ENCODE measurements at regions not wholly inside any gene's neighbourhood (a gene's known extent, or its start where the extent isn't known, plus 50 kb on each side); places are given as distances from the start of the nearest gene placed in this dataset.

DNA sequence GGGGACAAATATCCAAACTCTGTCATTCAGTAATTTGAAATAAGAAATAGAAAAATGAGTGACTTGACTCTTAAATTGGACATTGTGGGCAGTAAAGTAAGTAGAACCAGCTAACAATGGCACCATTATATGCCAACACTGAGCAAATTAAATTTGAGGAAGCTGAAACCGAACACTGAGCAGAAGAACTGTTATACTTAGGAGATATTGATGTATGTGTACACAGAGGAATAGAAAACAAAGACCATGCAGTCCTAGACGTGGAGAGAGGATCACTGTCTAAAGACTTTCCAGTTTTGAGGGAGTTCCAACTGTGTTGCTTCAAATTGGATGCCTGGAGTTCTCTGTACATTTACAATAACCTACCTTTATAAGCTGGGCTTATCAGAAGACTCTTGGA, 427.0 kb upstream of the EYS start:
- H3K4me1 ChIP-seq (ENCODE audit: insufficient read depth, low read length) = no peaks in the 10 kb centered on the region
- H3K27ac ChIP-seq (ENCODE audit: low read depth, low read length) = no peak overlapping the region
- intact Hi-C loops (cut with micrococcal nuclease) = no loop called here
- CTCF ChIA-PET (ENCODE audit: partially characterized antibody) = no interaction called here
- H3K27me3 ChIP-seq (ENCODE audit: insufficient read depth, low read length) = no peaks in the 10 kb centered on the region
- Mint-ChIP-seq H3K27ac (no peak overlapping the region), H3K4me1 (no peaks in the 10 kb centered on the region), H3K27me3 (no peaks in the 10 kb centered on the region), H3K9me3 (peaks cover 0 to 9% (median 2%) of the 10 kb centered on the region in 8 donors), H3K36me3 (no peaks in the 10 kb centered on the region), H3K4me3 (no peak overlapping the region)
- no peaks in the 10 kb centered on the region for H3K36me3 ChIP-seq (ENCODE audit: insufficient read depth, low read length)
- H3K4me3 ChIP-seq (ENCODE audit: low read length in 2 of 2) = no peak overlapping the region
- H3K9me3 ChIP-seq (ENCODE audit: control insufficient read depth in 1 of 2, low read length in 2 of 2) = no peaks in the 10 kb centered on the region
- no peak for DNase-seq
- POLR2A ChIA-PET (ENCODE audit: partially characterized antibody) = no interaction called here

DNA sequence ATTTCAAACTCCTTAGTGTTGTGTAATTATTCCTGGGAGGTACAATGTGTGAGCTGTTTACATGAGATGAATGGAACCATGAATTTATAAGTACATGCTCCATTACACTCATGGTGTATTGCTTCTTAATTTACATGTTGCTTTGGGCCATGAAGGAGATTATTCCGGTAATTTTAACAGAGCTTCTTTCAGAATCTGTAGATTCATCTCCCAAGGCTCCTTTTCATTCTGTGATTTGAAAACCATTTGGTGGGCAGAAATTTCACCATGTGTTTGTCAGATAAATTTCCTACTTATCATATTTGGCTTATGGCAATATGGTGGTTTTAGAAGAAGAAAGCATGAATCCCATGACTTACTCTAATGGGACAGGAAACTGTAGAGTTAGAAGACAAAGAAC, 421.6 kb upstream of the EYS start:
- Mint-ChIP-seq H3K27ac (no peak overlapping the region), H3K36me3 (no peaks in the 10 kb centered on the region), H3K9me3 (peaks cover 2 to 14% (median 6%) of the 10 kb centered on the region in 8 donors), H3K4me3 (no peak overlapping the region), H3K4me1 (no peaks in the 10 kb centered on the region), H3K27me3 (no peaks in the 10 kb centered on the region)
- ChIA-PET POLR2A (ENCODE audit: partially characterized antibody) (no interaction called here), CTCF (ENCODE audit: partially characterized antibody) (no interaction called here)
- intact Hi-C loops (cut with micrococcal nuclease) = no loop called here
- H3K4me3 ChIP-seq (ENCODE audit: low read length in 2 of 2) = no peak overlapping the region
- no peaks in the 10 kb centered on the region for H3K27me3 ChIP-seq (ENCODE audit: insufficient read depth, low read length)
- no peak for DNase-seq
- no peaks in the 10 kb centered on the region for H3K9me3 ChIP-seq (ENCODE audit: control insufficient read depth in 1 of 2, low read length in 2 of 2)
- no peaks in the 10 kb centered on the region for H3K4me1 ChIP-seq (ENCODE audit: insufficient read depth, low read length)
- no peak overlapping the region for H3K27ac ChIP-seq (ENCODE audit: low read depth, low read length)
- H3K36me3 ChIP-seq (ENCODE audit: insufficient read depth, low read length) = no peaks in the 10 kb centered on the region

DNA sequence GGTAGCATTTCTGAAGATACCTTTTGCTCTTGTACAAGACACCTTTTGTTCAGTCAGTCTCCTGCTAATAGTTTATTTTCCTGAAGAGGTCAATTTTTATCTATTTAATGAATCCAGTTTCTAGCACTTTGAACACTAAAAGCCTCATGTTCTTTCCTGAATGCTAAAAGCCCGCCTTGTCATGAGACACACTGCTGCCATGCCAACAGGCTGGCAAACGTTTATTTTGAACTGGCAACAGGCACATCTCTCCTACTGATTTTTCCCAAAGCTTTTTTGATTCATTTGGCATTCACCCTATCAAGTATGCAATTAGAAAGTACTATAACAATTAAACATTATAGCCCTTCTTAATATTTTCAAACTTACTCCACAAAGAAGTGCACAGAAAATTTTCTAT, 421.2 kb upstream of the EYS start:
- no peaks in the 10 kb centered on the region for H3K36me3 Mint-ChIP-seq
- no peak overlapping the region for H3K27ac ChIP-seq (ENCODE audit: low read depth, low read length)
- H3K4me3 ChIP-seq (ENCODE audit: low read length in 2 of 2) = no peak overlapping the region
- ChIA-PET POLR2A (ENCODE audit: partially characterized antibody) (no interaction called here), CTCF (ENCODE audit: partially characterized antibody) (no interaction called here)
- H3K4me3 Mint-ChIP-seq = no peak overlapping the region
- intact Hi-C loops (cut with micrococcal nuclease) = no loop called here
- no peaks in the 10 kb centered on the region for H3K4me1 ChIP-seq (ENCODE audit: insufficient read depth, low read length)
- H3K27ac Mint-ChIP-seq = no peak overlapping the region
- DNase-seq = no peak
- H3K9me3 ChIP-seq (ENCODE audit: control insufficient read depth in 1 of 2, low read length in 2 of 2) = no peaks in the 10 kb centered on the region
- H3K27me3 Mint-ChIP-seq = no peaks in the 10 kb centered on the region
- no peaks in the 10 kb centered on the region for H3K4me1 Mint-ChIP-seq
- peaks cover 2 to 14% (median 6%) of the 10 kb centered on the region in 8 donors for H3K9me3 Mint-ChIP-seq
- H3K27me3 ChIP-seq (ENCODE audit: insufficient read depth, low read length) = no peaks in the 10 kb centered on the region
- H3K36me3 ChIP-seq (ENCODE audit: insufficient read depth, low read length) = no peaks in the 10 kb centered on the region

DNA sequence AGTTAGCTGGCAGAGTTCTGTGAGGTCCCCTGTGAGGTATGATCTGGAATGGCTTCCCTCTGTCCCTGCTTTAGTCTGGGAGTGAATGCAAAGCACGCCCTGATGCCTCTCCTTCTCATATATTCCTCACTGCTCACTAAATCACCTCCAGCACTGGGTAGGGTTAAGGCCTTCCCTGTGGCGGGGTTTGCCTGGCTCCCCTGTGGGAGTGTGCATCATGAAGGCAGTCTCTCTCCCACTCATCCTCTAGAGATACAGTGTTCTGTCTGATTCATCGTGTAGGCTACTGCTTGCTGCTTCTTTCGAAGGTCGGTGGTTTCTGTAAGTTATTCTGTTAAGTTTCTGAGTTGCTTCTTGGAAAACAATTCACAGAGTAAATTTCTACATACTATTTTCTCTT, 420.0 kb upstream of the EYS start:
- Mint-ChIP-seq H3K36me3 (no peaks in the 10 kb centered on the region), H3K9me3 (peaks cover 2 to 20% (median 6%) of the 10 kb centered on the region in 8 donors), H3K4me1 (no peaks in the 10 kb centered on the region), H3K27ac (no peak overlapping the region), H3K4me3 (no peak overlapping the region), H3K27me3 (no peaks in the 10 kb centered on the region)
- H3K36me3 ChIP-seq (ENCODE audit: insufficient read depth, low read length) = no peaks in the 10 kb centered on the region
- ChIA-PET POLR2A (ENCODE audit: partially characterized antibody) (no interaction called here), CTCF (ENCODE audit: partially characterized antibody) (no interaction called here)
- no peak overlapping the region for H3K4me3 ChIP-seq (ENCODE audit: low read length in 2 of 2)
- no peak overlapping the region for H3K27ac ChIP-seq (ENCODE audit: low read depth, low read length)
- no peak for DNase-seq
- H3K4me1 ChIP-seq (ENCODE audit: insufficient read depth, low read length) = no peaks in the 10 kb centered on the region
- no peaks in the 10 kb centered on the region for H3K27me3 ChIP-seq (ENCODE audit: insufficient read depth, low read length)
- H3K9me3 ChIP-seq (ENCODE audit: control insufficient read depth in 1 of 2, low read length in 2 of 2) = no peaks in the 10 kb centered on the region
- intact Hi-C loops (cut with micrococcal nuclease) = no loop called here

DNA sequence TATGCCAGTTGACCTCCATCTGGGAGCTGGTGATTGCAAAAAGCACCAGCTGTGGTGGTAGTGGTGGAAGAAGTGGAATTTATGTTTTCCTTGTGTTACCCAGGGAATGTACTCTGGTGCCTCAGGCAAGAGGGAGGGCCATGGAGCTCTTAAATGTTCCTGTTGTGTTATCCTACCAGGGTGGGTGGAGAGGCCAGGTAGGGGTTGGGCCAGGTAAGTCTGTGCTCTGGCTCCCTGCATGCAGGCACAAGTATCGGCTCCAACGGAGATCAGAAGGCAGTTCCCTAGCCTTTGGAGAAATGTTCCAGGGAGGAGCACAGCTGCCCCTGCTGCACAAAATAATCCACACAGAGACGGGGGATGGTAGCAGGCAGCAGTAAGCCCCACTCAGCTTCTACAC, 419.3 kb upstream of the EYS start:
- no peak overlapping the region for H3K4me3 Mint-ChIP-seq

DNA sequence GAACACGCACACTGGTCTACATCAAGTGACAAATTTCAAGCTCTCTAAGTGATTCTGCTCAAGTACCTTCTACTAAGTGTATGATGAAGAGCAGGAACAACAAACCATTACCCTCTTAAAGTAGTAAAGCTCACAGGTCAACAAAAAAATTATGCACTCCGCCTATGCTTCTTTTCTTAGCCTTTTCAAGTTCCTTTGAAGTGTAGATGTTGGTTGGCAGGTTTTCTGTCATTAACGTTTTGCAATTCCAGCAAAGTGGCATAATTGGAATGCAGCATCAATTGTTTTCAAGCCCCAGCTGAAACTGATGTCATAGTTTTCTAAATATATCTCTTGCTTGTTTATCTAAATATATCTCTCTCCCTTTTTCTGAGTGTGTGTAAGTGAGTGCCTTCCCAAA, 396.9 kb upstream of the EYS start:
- peaks cover 0 to 41% (median 13%) of the 10 kb centered on the region in 8 donors for H3K9me3 Mint-ChIP-seq
- Histone ChIP-seq H3K4me1 (ENCODE audit: insufficient read depth, low read length) (no peaks in the 10 kb centered on the region), H3K27me3 (ENCODE audit: insufficient read depth, low read length) (no peaks in the 10 kb centered on the region), H3K36me3 (ENCODE audit: insufficient read depth, low read length) (no peaks in the 10 kb centered on the region), H3K9me3 (ENCODE audit: control insufficient read depth in 1 of 2, low read length in 2 of 2) (no peaks in the 10 kb centered on the region), H3K27ac (ENCODE audit: low read depth, low read length) (no peak overlapping the region), H3K4me3 (ENCODE audit: low read length in 2 of 2) (no peak overlapping the region)
- POLR2A ChIA-PET (ENCODE audit: partially characterized antibody) = no interaction called here
- no peaks in the 10 kb centered on the region for H3K27me3 Mint-ChIP-seq
- CTCF ChIA-PET (ENCODE audit: partially characterized antibody) = no interaction called here
- H3K4me1 Mint-ChIP-seq = no peaks in the 10 kb centered on the region
- no peaks in the 10 kb centered on the region for H3K36me3 Mint-ChIP-seq
- DNase-seq = no peak
- no peak overlapping the region for H3K27ac Mint-ChIP-seq
- intact Hi-C loops (cut with micrococcal nuclease) = no loop called here
- no peak overlapping the region for H3K4me3 Mint-ChIP-seq

More for the DNA sequence above, 419.3 kb upstream of the EYS start:
- DNase-seq = no peak
- ChIA-PET CTCF (ENCODE audit: partially characterized antibody) (no interaction called here), POLR2A (ENCODE audit: partially characterized antibody) (no interaction called here)
- Mint-ChIP-seq H3K4me1 (no peaks in the 10 kb centered on the region), H3K27ac (no peak overlapping the region), H3K9me3 (peaks cover 2 to 23% (median 6%) of the 10 kb centered on the region in 8 donors), H3K27me3 (no peaks in the 10 kb centered on the region), H3K36me3 (no peaks in the 10 kb centered on the region)
- Histone ChIP-seq H3K4me1 (ENCODE audit: insufficient read depth, low read length) (no peaks in the 10 kb centered on the region), H3K27ac (ENCODE audit: low read depth, low read length) (no peak overlapping the region), H3K9me3 (ENCODE audit: control insufficient read depth in 1 of 2, low read length in 2 of 2) (no peaks in the 10 kb centered on the region), H3K27me3 (ENCODE audit: insufficient read depth, low read length) (no peaks in the 10 kb centered on the region), H3K4me3 (ENCODE audit: low read length in 2 of 2) (no peak overlapping the region), H3K36me3 (ENCODE audit: insufficient read depth, low read length) (no peaks in the 10 kb centered on the region)
- intact Hi-C loops (cut with micrococcal nuclease) = no loop called here

DNA sequence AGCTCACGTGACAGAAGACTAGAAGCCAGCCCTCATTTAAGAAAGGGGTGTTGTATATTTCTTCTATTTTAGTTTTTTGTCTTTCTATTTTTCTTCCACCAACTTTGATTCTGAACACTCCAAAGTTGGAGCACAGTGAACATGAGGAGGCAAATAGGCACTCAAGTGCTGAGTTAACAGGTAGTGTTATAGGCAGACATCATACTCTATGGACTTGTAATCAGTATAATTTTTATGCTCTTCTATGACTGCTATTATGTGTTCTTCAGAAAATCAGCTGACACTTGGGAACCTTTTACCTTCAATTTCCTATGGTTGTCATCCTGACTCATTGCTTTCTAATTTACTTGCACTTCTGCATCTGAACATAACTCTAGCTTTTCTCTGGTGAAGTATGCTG, 396.3 kb upstream of the EYS start:
- Mint-ChIP-seq H3K27me3 (no peaks in the 10 kb centered on the region), H3K4me3 (no peak overlapping the region), H3K27ac (no peak overlapping the region), H3K9me3 (peaks cover 0 to 41% (median 11%) of the 10 kb centered on the region in 8 donors), H3K36me3 (no peaks in the 10 kb centered on the region), H3K4me1 (no peaks in the 10 kb centered on the region)
- ChIA-PET CTCF (ENCODE audit: partially characterized antibody) (no interaction called here), POLR2A (ENCODE audit: partially characterized antibody) (no interaction called here)
- intact Hi-C loops (cut with micrococcal nuclease) = no loop called here
- Histone ChIP-seq H3K4me3 (ENCODE audit: low read length in 2 of 2) (no peak overlapping the region), H3K27me3 (ENCODE audit: insufficient read depth, low read length) (no peaks in the 10 kb centered on the region), H3K36me3 (ENCODE audit: insufficient read depth, low read length) (no peaks in the 10 kb centered on the region), H3K9me3 (ENCODE audit: control insufficient read depth in 1 of 2, low read length in 2 of 2) (no peaks in the 10 kb centered on the region), H3K4me1 (ENCODE audit: insufficient read depth, low read length) (no peaks in the 10 kb centered on the region), H3K27ac (ENCODE audit: low read depth, low read length) (no peak overlapping the region)
- no peak for DNase-seq

DNA sequence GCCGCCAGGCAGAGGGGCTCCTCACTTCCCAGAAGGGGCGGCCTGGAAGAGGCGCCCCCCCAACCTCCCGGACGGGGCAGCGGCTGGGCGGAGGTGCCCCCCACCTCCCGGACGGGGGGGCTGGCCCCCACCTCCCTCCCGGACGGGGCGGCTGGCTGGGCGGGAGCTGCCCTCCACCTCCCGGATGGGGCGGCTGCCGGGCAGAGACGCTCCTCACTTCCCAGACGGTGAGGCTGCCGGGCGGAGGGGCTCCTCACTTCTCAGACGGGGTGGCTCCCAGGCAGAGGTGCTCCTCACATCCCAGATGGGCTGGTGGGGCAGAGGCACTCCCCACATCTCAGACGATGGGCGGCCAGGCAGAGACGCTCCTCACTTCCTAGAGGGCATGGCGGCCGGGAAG, 389.7 kb upstream of the EYS start:
- no peak for DNase-seq
- Mint-ChIP-seq H3K4me3 (no peak overlapping the region), H3K27ac (no peak overlapping the region), H3K27me3 (no peaks in the 10 kb centered on the region), H3K9me3 (peaks cover 0 to 22% (median 10%) of the 10 kb centered on the region in 8 donors), H3K36me3 (no peaks in the 10 kb centered on the region), H3K4me1 (no peaks in the 10 kb centered on the region)
- intact Hi-C loops (cut with micrococcal nuclease) = no loop called here
- Histone ChIP-seq H3K4me3 (ENCODE audit: low read length in 2 of 2) (no peak overlapping the region), H3K27me3 (ENCODE audit: insufficient read depth, low read length) (no peaks in the 10 kb centered on the region), H3K36me3 (ENCODE audit: insufficient read depth, low read length) (no peaks in the 10 kb centered on the region), H3K9me3 (ENCODE audit: control insufficient read depth in 1 of 2, low read length in 2 of 2) (no peaks in the 10 kb centered on the region), H3K27ac (ENCODE audit: low read depth, low read length) (no peak overlapping the region), H3K4me1 (ENCODE audit: insufficient read depth, low read length) (no peaks in the 10 kb centered on the region)
- CTCF ChIA-PET (ENCODE audit: partially characterized antibody) = no interaction called here
- POLR2A ChIA-PET (ENCODE audit: partially characterized antibody) = no interaction called here
